ENCODE measurements at regions not wholly inside any gene's neighbourhood (a gene's known extent, or its start where the extent isn't known, plus 50 kb on each side); places are given as distances from the start of the nearest gene placed in this dataset.

- TF ChIP-seq REST (IDR thresholded peaks at IDR 0.05; ENCODE audit: insufficient replicate concordance, low read depth) (no peak), POLR2AphosphoS5 (IDR thresholded peaks at IDR 0.05; ENCODE audit: low read depth) (no peak), SPI1 (IDR thresholded peaks at IDR 0.05; ENCODE audit: borderline replicate concordance, low read depth) (no peak), CTCF (IDR thresholded peaks at IDR 0.05; ENCODE audit: insufficient read depth, low read length) (no peak)
- Histone ChIP-seq H3K27ac (replicated peaks) (no peak overlapping the region), H3K4me3 (replicated peaks; ENCODE audit: insufficient read depth, low read length) (no peak overlapping the region), H3K27me3 (ENCODE audit: insufficient read depth, poor library complexity, severe bottlenecking) (no peaks in the 10 kb centered on the region)
- no peak for DNase-seq (ENCODE audit: low read depth in 1 of 2, low spot score in 1 of 2)
Observed at GRCh38 chr11:90414221-90414620, 191.4 kb upstream of the CHORDC1 start.

- Histone ChIP-seq H3K4me3 (replicated peaks; ENCODE audit: insufficient read depth, low read length) (no peak overlapping the region), H3K27me3 (ENCODE audit: insufficient read depth, poor library complexity, severe bottlenecking) (no peaks in the 10 kb centered on the region), H3K27ac (replicated peaks) (no peak overlapping the region)
- no peak for DNase-seq (ENCODE audit: low read depth in 1 of 2, low spot score in 1 of 2)
- no peak for TF ChIP-seq POLR2AphosphoS5 (IDR thresholded peaks at IDR 0.05; ENCODE audit: low read depth)
- TF ChIP-seq CTCF (IDR thresholded peaks at IDR 0.05; ENCODE audit: insufficient read depth, low read length) = no peak
- no peak for TF ChIP-seq SPI1 (IDR thresholded peaks at IDR 0.05; ENCODE audit: borderline replicate concordance, low read depth)
- no peak for TF ChIP-seq GABPA (IDR thresholded peaks at IDR 0.05; ENCODE audit: low read depth)
- TF ChIP-seq REST (IDR thresholded peaks at IDR 0.05; ENCODE audit: insufficient replicate concordance, low read depth) = no peak
Observed at GRCh38 chr11:90407350-90407749, 184.5 kb upstream of the CHORDC1 start.

GRCh38 chr11:90392692-90393091 is 169.8 kb upstream of the CHORDC1 start:
- TF ChIP-seq SPI1 (IDR thresholded peaks at IDR 0.05; ENCODE audit: borderline replicate concordance, low read depth) (no peak), REST (IDR thresholded peaks at IDR 0.05; ENCODE audit: insufficient replicate concordance, low read depth) (no peak), CTCF (IDR thresholded peaks at IDR 0.05; ENCODE audit: insufficient read depth, low read length) (no peak), POLR2AphosphoS5 (IDR thresholded peaks at IDR 0.05; ENCODE audit: low read depth) (no peak), GABPA (IDR thresholded peaks at IDR 0.05; ENCODE audit: low read depth) (no peak)
- Histone ChIP-seq H3K27me3 (ENCODE audit: insufficient read depth, poor library complexity, severe bottlenecking) (no peaks in the 10 kb centered on the region), H3K4me3 (replicated peaks; ENCODE audit: insufficient read depth, low read length) (no peak overlapping the region), H3K27ac (replicated peaks) (no peak overlapping the region)
- no peak for DNase-seq (ENCODE audit: low read depth in 1 of 2, low spot score in 1 of 2)
